ENCODE measurements at regions not wholly inside any gene's neighbourhood (a gene's known extent, or its start where the extent isn't known, plus 50 kb on each side); places are given as distances from the start of the nearest gene placed in this dataset.
A peak's percentile ranks its signal among the peaks of the same experiment; 100 is the strongest.

DNA sequence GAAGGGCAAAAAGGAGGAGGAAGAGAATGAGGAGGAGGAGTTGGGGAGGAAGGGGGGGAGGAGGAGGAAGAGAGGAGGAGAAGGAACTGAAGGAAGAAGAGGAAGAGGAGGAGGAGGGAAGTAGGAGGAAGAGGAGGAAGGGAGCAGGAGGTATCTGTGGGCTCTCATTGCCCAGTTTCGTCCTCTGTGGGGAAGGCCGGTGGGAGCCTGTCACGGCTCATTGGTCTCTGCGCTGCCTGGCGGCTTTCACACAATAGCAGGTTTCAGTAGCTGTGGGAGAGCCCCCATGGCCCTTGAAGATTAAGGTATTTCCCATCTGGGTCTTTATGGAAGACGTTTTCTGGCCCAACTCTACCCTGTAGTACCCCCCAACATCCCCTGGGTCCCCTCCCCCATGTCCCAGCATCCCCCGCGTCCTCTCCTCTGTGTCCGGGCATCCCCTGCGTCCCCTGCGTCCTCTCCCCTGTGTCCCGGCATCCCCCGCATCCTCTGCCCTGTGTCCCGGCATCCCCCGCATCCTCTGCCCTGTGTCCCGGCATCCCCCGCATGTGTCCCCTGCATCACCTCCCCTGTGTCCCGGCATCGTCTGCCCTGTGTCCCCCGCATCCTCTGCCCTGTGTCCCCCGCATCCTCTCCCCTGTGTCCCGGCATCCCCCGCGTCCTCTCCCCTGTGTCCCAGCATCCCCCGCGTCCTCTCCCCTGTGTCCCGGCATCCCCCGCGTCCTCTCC, 278.2 kb upstream of the SFSWAP start:
- WGBS, 2 donors, result 53 to 62% methylated on average over 6 to 24 of the region's 29 CpGs
- Histone ChIP-seq H3K27me3 (peaks cover 0 to 65% (median 32%) of the 10 kb centered on the region in 7 donors), H3K4me3 (no peak overlapping the region), H3K27ac (no peak overlapping the region), H3K4me1 (no peaks in the 10 kb centered on the region), H3K36me3 (no peaks in the 10 kb centered on the region), H3K9me3 (peaks cover 0 to 8% (median 0%) of the 10 kb centered on the region in 11 donors)
- DNase-seq (no peak), ATAC-seq (no peak)
- intact Hi-C loops (cut with DNase I), result no loop called here
- TF ChIP-seq, protein P1, sequence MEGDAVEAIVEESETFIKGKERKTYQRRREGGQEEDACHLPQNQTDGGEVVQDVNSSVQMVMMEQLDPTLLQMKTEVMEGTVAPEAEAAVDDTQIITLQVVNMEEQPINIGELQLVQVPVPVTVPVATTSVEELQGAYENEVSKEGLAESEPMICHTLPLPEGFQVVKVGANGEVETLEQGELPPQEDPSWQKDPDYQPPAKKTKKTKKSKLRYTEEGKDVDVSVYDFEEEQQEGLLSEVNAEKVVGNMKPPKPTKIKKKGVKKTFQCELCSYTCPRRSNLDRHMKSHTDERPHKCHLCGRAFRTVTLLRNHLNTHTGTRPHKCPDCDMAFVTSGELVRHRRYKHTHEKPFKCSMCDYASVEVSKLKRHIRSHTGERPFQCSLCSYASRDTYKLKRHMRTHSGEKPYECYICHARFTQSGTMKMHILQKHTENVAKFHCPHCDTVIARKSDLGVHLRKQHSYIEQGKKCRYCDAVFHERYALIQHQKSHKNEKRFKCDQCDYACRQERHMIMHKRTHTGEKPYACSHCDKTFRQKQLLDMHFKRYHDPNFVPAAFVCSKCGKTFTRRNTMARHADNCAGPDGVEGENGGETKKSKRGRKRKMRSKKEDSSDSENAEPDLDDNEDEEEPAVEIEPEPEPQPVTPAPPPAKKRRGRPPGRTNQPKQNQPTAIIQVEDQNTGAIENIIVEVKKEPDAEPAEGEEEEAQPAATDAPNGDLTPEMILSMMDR (IDR thresholded peaks at IDR 0.05), result no peak

DNA sequence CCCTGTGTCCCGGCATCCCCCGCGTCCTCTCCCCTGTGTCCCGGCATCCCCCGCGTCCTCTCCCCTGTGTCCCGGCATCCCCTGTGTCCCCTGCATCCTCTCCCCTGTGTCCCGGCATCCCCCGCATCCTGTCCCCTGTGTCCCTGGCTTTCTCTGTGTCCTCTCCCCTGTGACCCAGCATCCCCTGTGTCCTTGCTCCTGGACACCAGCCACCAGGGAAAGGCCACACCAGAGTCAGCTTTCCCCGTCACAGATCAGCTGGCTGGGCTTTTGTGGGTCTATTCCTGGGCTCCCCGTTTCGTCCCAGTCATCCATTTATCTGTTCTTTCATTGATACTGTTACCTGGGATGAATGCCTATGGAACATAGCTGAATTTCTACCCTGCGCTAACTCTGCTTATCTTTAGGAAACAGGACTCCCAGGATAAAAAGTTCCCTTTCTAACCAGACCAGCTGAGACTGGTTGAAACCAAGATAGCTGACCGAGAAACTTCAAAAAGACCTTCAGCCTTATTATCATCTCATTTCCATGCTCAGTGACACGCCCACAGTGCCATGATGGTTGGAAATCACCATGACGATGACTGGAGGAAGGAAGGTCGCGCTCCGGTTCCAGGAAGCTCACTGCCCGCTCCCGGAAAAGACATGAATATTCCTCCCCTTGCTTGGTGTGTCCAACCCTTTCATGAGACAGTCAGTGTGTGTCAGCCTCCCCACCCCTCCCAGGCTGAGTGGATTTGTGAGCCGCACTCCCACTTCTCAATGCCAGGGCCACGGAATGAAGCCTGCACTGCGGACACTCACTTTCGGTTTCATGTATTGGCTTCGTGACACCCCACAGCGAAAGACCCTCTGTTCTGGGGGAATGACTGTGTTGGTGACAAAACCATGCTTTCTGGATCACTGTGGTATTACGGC, 276.4 kb upstream of the SFSWAP start:
- H3K9me3 ChIP-seq, result peaks cover 0 to 8% (median 0%) of the 10 kb centered on the region in 11 donors
- H3K36me3 ChIP-seq, result no peaks in the 10 kb centered on the region
- peak in 4 of 8 donors; percentile 41 to 55 (median 43) for ATAC-seq
- intact Hi-C loops (cut with DNase I), result loop anchor here in 1 of 10 donors (5.0 kb wide), 1 partner anchor 207 kb away; no protein-coding TSS in a partner anchor
- 52 to 60% methylated on average over 22 to 25 of the region's 28 CpGs for WGBS, 2 donors
- no peak for DNase-seq
- no peaks in the 10 kb centered on the region for H3K4me1 ChIP-seq
- peaks cover 0 to 60% (median 39%) of the 10 kb centered on the region in 7 donors for H3K27me3 ChIP-seq
- TF ChIP-seq, protein P1 (IDR thresholded peaks at IDR 0.05), result no peak
- H3K4me3 ChIP-seq, result peak overlapping the region in 2 of 10 donors; percentile 6 to 16
- H3K27ac ChIP-seq, result peak overlapping the region in 2 of 10 donors; percentile 7 to 9

DNA sequence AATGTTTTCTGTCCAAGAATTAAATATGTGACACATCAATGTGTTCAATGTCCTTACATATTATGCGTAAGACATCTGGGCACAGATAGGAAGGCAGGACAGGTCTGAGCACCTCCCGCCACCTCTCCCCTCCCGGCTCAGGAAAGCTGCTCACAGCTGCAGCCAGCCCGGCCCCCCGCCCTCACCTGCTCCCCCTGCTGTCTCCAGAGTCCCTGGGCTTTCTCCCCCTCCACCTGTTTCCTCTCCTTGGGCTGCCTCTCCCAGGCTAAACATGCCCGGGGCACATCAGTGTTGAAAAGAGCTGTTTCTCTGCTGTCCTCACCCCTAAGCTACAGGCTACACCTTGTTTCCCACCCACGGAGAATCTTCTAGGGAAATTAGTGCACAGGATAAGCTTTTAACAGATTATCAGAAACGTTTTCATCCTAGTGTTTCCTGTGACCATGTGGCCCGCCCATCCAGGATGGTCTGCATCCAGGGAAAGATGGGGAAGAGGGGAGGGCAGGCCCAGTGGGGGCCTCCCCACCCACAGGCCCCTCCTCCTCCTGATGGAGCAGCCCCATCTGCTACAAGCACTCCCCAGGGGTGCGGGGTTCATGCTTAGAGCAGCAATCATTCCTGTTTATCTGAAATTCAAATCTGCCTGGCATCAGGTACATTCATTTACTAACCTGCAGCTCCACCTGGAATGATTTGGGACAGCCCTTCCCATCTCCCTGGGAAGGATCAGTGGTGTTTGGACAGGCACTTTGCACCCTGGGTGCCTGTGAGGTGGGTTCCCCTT, 273.8 kb upstream of the SFSWAP start:
- TF ChIP-seq, protein P1 (IDR thresholded peaks at IDR 0.05), result no peak
- ATAC-seq (no peak), DNase-seq (no peak)
- 35 to 46% methylated on average over 10 of the region's 10 CpGs for WGBS, 2 donors
- Histone ChIP-seq H3K4me1 (no peaks in the 10 kb centered on the region), H3K4me3 (no peak overlapping the region), H3K9me3 (no peaks in the 10 kb centered on the region), H3K36me3 (no peaks in the 10 kb centered on the region), H3K27me3 (peaks cover 0 to 36% (median 26%) of the 10 kb centered on the region in 7 donors), H3K27ac (no peak overlapping the region)
- intact Hi-C loops (cut with DNase I), result loop anchor here in 1 of 10 donors (5.0 kb wide), 1 partner anchor 210 kb away; no protein-coding TSS in a partner anchor
